ENCODE measurements at regions not wholly inside any gene's neighbourhood (a gene's known extent, or its start where the extent isn't known, plus 50 kb on each side); places are given as distances from the start of the nearest gene placed in this dataset.
"Not testable (repeated sequence)": the region's sequence is repeated elsewhere in the genome, so short reads cannot be mapped to it uniquely, and the experiment has no call there.

DNA sequence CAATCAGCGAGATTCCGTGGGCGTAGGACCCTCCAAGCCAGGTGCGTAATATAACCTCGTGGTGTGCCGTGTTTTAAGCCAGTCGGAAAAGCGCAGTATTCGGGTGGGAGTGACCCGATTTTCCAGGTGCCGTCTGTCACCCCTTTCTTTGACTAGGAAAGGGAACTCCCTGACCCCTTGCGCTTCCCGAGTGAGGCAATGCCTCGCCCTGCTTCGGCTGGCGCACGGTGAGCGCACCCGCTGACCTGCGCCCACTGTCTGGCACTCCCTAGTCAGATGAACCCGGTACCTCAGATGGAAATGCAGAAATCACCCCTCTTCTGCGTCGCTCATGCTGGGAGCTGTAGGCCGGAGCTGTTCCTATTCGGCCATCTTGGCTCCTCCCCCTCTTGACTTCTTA, 352.6 kb upstream of the GHITM start:
- DNase-seq = not testable (repeated sequence)

DNA sequence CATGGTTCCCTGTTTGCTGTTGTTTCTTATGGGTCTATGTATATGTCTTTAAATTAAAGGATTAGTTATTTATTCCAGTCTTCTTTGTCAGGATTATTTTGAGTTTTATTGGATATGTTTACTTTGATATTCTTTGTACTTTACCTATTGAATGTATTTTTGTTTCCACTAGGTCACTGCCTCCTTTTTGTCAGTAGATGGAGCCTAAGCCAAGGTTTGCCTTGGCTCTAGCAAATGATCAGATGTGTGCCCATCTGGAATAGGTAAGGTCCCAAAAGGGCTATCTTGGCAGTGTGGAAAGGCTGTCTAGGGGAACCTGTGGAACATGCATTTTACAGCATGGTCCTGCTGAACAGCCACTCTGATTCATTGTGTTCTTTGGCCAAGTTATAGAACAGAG, 337.3 kb upstream of the GHITM start:
- DNase-seq = no peak

- DNase-seq = no peak
Measured at GRCh38 chr10:83806717-83807116, 332.6 kb upstream of the GHITM start.

DNA sequence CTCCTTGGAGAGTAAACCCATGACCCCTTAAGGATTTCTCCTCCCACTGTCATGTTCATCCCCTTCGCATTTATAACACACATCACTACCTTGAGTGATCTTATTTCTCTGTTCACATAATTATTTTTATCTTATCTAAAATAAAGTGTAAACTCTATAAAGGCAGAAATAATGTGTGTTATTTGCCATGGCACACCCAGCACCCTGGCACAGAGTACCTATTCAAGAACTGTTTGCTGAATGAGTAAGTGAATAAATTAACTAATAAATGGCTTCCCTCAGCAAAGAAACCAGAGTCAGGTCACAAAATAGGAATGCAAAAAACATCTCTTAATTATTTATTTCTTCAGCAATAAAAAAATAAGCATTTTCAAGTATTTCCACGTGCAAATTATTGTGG, 330.3 kb upstream of the GHITM start:
- no peak for DNase-seq

DNA sequence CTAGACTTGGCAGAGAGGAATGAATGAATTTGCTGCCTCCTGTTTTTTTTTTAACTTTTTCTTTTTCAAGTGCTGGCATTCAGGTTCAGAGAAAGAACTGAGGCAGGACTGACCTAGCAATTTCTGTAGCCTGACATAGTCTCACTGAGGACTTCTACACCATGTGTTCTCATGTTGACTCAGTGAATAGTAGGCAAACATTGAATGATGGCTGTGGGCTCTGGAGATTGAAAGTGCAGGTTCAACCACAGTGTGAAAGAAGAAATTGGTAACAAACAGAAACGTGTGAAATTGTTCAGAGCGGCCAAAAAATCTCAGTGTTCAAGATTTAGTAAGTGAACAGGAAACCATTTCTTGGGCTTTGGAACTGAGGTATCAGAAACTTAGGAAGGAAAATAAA, 322.4 kb upstream of the GHITM start:
- DNase-seq = no peak

- no peak for DNase-seq
Measured at GRCh38 chr10:83817797-83818196, 321.5 kb upstream of the GHITM start.

GRCh38 chr10:83819609-83820008, 319.7 kb upstream of the GHITM start:
- no peak for DNase-seq

GRCh38 chr10:83820033-83820432, 319.3 kb upstream of the GHITM start:
- no peak for DNase-seq

GRCh38 chr10:83824099-83824498, 315.2 kb upstream of the GHITM start:
- no peak for DNase-seq

DNA sequence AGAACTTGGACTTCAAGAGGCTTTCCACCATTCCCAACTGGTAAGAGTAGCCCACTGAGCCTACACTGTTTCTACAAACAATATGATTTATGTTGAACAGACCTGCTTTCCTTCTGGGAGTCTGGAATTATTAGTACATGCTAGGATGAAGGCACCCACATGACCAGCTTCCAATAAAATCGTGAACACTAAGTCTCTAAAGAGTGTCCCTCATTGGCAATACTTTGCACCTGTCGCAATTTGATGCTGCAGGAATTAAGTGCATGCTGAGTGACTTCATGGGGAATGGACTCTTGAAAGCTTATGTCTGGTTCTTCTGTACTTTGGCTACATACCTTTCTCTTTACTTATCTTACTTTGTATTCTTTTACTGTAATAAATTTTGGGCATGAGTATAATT, 305.2 kb upstream of the GHITM start:
- DNase-seq = no peak

DNA sequence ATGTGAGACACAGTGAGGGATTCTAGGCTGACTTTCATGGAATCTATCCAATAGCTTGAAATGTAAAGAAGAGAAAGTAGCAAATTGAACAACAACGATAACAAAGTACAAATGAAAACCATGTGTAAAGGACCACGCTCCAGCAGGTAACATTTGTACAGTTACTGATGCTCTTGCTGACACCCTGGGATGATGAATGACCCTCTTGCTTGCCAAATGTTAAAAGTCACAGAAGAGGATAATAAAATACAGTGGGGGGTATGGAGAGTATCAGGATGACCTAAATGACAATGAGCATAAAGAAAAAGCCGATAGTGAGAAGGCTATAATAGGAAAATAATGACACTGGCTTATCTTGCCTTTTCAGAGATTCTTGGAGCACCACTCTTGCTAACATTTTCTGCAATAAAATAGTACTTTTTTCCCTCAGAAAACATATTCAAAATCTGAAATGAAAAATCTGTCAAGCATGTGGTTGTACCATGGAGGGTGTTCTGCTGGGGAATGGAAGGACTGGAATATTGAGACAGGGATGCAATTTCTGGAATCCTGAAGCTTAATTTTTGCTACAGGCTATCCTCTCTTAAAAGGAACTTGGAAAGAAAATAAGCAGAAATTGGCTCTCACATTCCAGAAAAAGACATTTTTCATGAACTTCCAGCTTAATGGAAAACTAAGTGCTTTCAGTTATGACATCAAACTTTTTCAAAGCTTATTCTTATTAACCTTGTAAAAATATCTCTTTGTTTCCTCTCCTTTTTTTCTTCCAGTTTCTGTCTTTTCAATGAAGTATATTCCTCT, 303.2 kb upstream of the GHITM start:
- DNase-seq = no peak

GRCh38 chr10:83848677-83849076, 290.6 kb upstream of the GHITM start:
- no peak for DNase-seq

DNA sequence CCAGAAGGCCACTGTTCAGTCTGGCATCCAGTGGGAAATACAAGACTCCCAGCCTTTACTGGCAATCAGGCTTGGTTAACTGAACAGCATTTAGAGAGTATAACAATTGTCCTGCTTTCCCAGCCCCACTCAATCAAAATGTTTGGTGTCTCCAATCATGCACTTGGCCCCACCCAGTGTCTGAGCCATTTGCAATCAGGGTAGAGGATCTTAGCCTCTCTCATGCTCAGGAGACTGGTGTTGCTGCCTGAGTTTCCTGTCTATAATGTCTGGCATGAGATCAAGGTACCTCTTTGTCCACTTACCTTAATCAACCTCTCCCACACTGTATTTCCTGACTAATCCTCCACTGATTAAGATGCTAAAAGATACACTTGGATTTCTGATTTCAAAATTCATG, 290.2 kb upstream of the GHITM start:
- no peak for DNase-seq

DNA sequence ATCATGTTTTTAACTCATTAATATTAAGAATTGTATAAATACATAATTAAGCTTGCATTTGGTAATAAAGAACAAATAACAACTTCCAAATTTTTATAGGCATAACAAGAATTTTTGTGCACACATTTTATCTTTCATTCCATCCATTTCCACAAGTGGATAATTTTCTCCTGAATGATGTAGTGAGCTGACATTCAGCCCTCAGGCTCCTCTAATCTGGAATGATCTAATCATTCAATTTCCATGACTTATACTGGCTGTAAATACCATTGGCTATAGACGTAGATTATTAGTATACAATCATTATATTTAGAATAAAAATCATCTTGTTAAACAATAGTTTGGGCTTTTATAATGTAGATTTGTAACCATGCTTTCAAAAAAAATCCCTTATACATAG, 287.2 kb upstream of the GHITM start:
- DNase-seq = no peak

- no peak for DNase-seq
Measured at GRCh38 chr10:83862723-83863122, 276.6 kb upstream of the GHITM start.

DNA sequence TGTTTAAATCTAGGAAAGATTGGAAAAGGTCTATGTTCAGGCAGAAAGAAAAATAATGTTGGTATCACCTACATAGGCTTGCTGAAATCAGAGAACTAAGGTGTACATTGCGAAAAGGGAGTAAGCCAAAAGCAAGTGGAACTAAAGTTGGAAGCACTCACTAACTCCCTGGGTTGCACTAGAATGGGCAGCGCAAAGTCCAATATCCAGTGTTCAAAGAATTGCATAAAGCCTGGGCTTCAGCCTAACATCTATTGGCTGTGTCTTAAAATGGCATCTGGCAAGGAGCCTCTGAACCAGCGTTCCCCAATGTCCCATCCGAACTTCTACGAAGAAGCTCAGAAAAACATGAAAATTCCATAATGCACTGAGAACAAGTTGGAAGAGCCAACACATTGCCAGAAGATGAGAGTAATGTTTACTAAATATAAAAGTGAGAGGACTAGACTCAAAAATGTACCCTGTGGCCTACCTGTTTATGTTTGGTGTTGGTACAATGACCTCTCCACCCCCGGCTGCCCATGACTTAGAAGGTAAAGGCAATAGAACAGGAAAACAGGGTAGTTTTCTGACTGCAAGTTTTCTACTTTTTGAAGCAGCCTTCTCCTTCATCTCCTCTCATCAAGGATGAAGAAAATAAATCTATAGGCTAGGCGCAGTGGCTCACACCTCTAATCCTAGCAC, 275.9 kb upstream of the GHITM start:
- no peak for DNase-seq

DNA sequence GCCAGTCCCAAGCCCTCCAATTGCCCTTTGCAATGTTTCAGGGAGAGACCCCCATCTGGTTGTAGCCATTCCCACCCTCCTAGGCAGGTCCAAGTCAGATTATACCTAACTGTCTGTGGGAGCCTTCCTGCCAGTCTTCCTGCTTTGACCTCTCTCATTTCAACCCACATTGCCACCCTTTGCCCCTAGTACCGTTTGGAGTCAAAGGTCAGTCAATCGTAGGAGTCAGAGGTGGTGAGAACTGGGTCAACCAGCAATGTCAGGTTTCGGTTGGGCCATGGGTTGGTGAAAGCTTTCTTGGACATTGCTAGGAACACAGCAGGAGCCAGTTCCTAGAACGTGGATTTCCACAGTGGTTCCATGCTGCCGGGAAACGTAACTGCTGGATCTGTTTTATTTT, 269.4 kb upstream of the GHITM start:
- DNase-seq = no peak

- peak; percentile 27 to 45 for DNase-seq
Measured at GRCh38 chr10:83871187-83872081, 267.9 kb upstream of the GHITM start.

- no peak for DNase-seq
Measured at GRCh38 chr10:83880252-83880791, 259.0 kb upstream of the GHITM start.

DNA sequence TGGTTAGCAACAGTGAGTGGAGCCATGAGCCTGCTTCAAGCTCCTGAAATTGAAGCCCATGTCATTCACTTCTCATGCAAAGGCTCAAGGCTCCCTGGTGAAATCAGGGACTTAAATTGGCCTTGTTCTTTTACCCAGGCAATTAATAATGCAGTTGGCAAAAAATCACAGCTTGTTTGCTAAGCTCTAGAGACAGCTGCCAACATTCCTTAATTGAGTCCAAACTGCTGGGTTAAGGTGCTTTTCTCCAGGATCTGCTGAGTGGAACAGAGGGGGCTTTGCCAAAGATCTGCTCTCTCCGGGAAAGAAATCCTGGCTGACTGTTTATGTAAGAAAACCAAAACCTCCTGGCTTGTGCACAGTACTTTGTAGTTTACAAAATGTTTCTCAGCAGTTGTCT, 257.6 kb upstream of the GHITM start:
- DNase-seq = no peak

GRCh38 chr10:83886871-83887270, 252.4 kb upstream of the GHITM start:
- no peak for DNase-seq

DNA sequence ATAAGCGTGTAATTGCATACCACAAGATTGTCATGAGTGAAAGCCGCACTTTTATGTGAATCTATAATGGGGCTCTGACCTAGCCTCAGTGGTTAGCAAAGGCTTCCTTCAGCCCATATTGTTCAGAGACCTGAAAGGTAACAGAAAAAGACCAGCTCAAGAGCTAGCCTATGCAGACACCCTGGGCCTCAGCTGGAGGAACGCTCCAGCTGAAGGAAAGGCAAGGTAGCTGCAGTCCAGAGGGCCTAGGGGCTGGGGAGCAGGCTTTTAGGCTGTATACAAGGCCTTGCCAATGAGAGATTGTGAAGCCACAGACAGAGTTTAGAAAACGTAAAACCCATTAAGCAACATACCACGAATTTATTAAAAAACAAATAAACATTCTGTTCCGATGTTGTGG, 246.6 kb upstream of the GHITM start:
- DNase-seq = no peak

DNA sequence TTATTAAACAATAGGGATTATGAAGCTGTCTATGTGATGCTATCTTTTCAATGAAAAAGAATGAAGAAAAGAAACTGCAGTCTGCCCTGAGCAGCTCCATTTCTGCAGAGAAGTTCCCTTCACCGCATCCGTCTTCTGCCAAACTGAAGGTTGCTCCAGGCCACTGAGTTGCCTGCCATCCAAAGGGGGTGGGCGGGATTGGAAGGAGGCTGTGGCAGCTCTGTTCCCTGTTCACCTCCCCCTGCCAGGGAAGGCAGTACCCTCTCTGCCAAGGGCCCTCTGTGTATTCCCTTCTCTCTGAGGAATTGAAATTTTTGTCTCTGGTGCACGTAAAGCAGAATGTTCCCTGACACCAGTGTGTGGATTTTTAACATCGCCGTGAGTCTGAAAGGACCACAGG, 243.1 kb upstream of the GHITM start:
- DNase-seq = no peak
